ENCODE measurements at regions not wholly inside any gene's neighbourhood (a gene's known extent, or its start where the extent isn't known, plus 50 kb on each side); places are given as distances from the start of the nearest gene placed in this dataset.

DNA sequence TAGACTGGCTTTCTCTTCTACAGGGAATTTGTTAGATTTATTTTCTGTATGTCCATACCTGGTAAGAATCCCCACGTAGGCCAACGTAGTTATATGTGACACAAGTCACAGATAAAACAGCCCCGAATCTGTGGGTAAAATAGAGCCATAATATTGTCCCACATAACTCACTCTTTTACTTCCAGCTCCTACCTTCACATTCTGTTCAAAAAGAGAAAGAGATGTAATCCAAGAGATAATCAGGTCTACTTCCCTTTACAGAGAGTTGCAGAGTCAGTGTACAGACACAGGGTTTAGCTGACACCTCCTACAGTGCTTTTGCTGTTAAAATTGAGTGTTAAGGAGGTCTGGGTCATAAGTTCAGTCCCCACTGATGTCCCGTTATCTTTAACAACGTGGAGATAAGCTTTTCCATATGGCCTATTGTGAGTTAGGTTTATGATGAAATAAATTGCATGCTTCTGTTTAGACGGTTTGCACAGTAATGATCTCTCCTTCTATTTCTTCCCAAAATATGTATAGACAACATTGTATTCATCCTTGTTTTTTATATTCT is 446.5 kb downstream of the ADAMTS20 start:
- no peak overlapping the region for H3K4me3 ChIP-seq
- H3K27ac ChIP-seq (ENCODE audit: low read depth in 1 of 2, low read length in 1 of 2): no peak overlapping the region
- WGBS, 2 donors: 58 to 62% methylated on average over 6 of the region's 6 CpGs
- no peaks in the 10 kb centered on the region for H3K9me3 ChIP-seq (ENCODE audit: control insufficient read depth in 4 of 4, insufficient read depth in 3 of 4, low read length in 3 of 4)
- no peaks in the 10 kb centered on the region for H3K27me3 ChIP-seq (ENCODE audit: control insufficient read depth in 3 of 3, insufficient read depth in 3 of 3, low read length in 2 of 3)
- H3K36me3 ChIP-seq (ENCODE audit: control insufficient read depth in 4 of 4, insufficient read depth in 4 of 4, low read length in 4 of 4): no peaks in the 10 kb centered on the region
- peak; percentile 41 to 97 (median 93) for DNase-seq
- no peak overlapping the region for H3K9ac ChIP-seq (ENCODE audit: insufficient read depth in 1 of 2, low read length in 2 of 2)
- H3K4me1 ChIP-seq (ENCODE audit: control insufficient read depth in 5 of 5, insufficient read depth in 5 of 5, low read length in 5 of 5): peaks cover 0 to 34% (median 0%) of the 10 kb centered on the region in 5 donors
- TF ChIP-seq, protein P1, sequence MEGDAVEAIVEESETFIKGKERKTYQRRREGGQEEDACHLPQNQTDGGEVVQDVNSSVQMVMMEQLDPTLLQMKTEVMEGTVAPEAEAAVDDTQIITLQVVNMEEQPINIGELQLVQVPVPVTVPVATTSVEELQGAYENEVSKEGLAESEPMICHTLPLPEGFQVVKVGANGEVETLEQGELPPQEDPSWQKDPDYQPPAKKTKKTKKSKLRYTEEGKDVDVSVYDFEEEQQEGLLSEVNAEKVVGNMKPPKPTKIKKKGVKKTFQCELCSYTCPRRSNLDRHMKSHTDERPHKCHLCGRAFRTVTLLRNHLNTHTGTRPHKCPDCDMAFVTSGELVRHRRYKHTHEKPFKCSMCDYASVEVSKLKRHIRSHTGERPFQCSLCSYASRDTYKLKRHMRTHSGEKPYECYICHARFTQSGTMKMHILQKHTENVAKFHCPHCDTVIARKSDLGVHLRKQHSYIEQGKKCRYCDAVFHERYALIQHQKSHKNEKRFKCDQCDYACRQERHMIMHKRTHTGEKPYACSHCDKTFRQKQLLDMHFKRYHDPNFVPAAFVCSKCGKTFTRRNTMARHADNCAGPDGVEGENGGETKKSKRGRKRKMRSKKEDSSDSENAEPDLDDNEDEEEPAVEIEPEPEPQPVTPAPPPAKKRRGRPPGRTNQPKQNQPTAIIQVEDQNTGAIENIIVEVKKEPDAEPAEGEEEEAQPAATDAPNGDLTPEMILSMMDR (IDR thresholded peaks at IDR 0.05; ENCODE audit: control extremely low read depth, extremely low read depth): no peak
- no peak for ATAC-seq (ENCODE audit: insufficient read depth, low FRiP score)

DNA sequence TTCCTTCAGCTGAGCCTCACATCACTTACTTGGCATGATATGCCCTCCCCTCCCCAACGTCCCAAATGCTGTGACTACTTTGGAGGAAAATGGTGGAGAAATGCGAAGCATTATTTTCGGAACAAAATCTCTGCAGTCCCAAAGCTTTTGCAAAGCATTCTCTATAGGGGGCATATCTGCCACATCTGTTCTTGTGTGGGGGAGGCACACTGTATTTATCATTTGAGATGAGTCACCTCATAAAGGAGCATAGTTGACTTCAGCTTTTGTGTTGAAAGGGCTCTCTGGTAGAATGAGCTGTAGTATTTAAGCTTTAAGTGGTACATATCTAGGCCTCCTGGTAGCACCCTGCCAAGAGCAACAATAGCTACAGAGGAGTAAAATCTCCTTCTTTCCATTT is 447.5 kb downstream of the ADAMTS20 start:
- H3K27ac ChIP-seq (ENCODE audit: low read depth in 1 of 2, low read length in 1 of 2): no peak overlapping the region
- no peak overlapping the region for H3K9ac ChIP-seq (ENCODE audit: insufficient read depth in 1 of 2, low read length in 2 of 2)
- H3K4me1 ChIP-seq (ENCODE audit: control insufficient read depth in 5 of 5, insufficient read depth in 5 of 5, low read length in 5 of 5): peaks cover 0 to 40% (median 0%) of the 10 kb centered on the region in 5 donors
- ATAC-seq (ENCODE audit: insufficient read depth, low FRiP score) (no peak), DNase-seq (no peak)
- no peak overlapping the region for H3K4me3 ChIP-seq
- no peaks in the 10 kb centered on the region for H3K9me3 ChIP-seq (ENCODE audit: control insufficient read depth in 4 of 4, insufficient read depth in 3 of 4, low read length in 3 of 4)
- no peaks in the 10 kb centered on the region for H3K36me3 ChIP-seq (ENCODE audit: control insufficient read depth in 4 of 4, insufficient read depth in 4 of 4, low read length in 4 of 4)
- WGBS, 2 donors: 96 to 99% methylated on average over 3 of the region's 3 CpGs
- H3K27me3 ChIP-seq (ENCODE audit: control insufficient read depth in 3 of 3, insufficient read depth in 3 of 3, low read length in 2 of 3): no peaks in the 10 kb centered on the region
- TF ChIP-seq, protein P1 (IDR thresholded peaks at IDR 0.05; ENCODE audit: control extremely low read depth, extremely low read depth): no peak

DNA sequence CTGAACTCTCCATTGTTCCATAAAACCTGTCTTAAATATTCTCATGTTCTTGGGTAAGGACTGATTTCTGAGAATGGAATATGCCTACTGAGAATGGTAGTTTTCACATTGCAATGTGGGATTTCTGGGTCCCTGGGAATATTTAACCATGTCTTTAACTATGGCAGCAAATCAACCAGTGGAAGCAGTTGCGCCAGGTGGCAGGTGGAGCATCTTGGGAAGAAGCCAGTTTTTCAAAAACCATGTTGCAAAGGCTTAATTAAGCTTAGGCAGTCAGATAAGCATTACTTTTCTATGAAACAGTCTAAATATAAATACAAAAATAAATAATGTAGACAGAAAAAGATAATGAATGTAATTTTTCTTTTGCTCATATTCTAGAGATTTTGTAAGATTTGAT is 448.1 kb downstream of the ADAMTS20 start:
- ATAC-seq (ENCODE audit: insufficient read depth, low FRiP score) (no peak), DNase-seq (no peak)
- WGBS, 2 donors: 97 to 99% methylated on average over 1 of the region's 1 CpG
- no peaks in the 10 kb centered on the region for H3K9me3 ChIP-seq (ENCODE audit: control insufficient read depth in 4 of 4, insufficient read depth in 3 of 4, low read length in 3 of 4)
- no peak overlapping the region for H3K4me3 ChIP-seq
- no peaks in the 10 kb centered on the region for H3K27me3 ChIP-seq (ENCODE audit: control insufficient read depth in 3 of 3, insufficient read depth in 3 of 3, low read length in 2 of 3)
- peaks cover 0 to 46% (median 0%) of the 10 kb centered on the region in 5 donors for H3K4me1 ChIP-seq (ENCODE audit: control insufficient read depth in 5 of 5, insufficient read depth in 5 of 5, low read length in 5 of 5)
- no peaks in the 10 kb centered on the region for H3K36me3 ChIP-seq (ENCODE audit: control insufficient read depth in 4 of 4, insufficient read depth in 4 of 4, low read length in 4 of 4)
- TF ChIP-seq, protein P1 (IDR thresholded peaks at IDR 0.05; ENCODE audit: control extremely low read depth, extremely low read depth): no peak
- H3K27ac ChIP-seq (ENCODE audit: low read depth in 1 of 2, low read length in 1 of 2): no peak overlapping the region
- no peak overlapping the region for H3K9ac ChIP-seq (ENCODE audit: insufficient read depth in 1 of 2, low read length in 2 of 2)

All from lung (tissue), 11 donors.